OCI-LY7 (cell line): ENCODE measurements at regions not wholly inside any gene's neighbourhood (a gene's known extent, or its start where the extent isn't known, plus 50 kb on each side); places are given as distances from the start of the nearest gene placed in this dataset.

Experiments
- CTCF ChIP-seq: fragments of 200-600 bp; sonication (generic); conservative IDR thresholded peaks from 2 replicates; pipeline ENCODE4 v1.5.1; 2014; ENCODE audit warnings: mild to moderate bottlenecking, antibody characterized with exemption, low read length, moderate library complexity, mixed read lengths
- EZH2phosphoT487 ChIP-seq: fragments of 200-600 bp; sonication (generic); IDR thresholded peaks from 2 replicates; pipeline ENCODE4 v1.6.1; 2018; ENCODE audit warnings: low read depth, borderline replicate concordance, mild to moderate bottlenecking, mixed run types, antibody characterized with exemption, low read length, moderate library complexity, mixed read lengths

GRCh38 chr6:85135376-85136094 lies 314.3 kb upstream of the NT5E start:
- TF ChIP-seq CTCF = no peak
- TF ChIP-seq EZH2phosphoT487 = no peak
